ENCODE measurements at regions not wholly inside any gene's neighbourhood (a gene's known extent, or its start where the extent isn't known, plus 50 kb on each side); places are given as distances from the start of the nearest gene placed in this dataset.

DNA sequence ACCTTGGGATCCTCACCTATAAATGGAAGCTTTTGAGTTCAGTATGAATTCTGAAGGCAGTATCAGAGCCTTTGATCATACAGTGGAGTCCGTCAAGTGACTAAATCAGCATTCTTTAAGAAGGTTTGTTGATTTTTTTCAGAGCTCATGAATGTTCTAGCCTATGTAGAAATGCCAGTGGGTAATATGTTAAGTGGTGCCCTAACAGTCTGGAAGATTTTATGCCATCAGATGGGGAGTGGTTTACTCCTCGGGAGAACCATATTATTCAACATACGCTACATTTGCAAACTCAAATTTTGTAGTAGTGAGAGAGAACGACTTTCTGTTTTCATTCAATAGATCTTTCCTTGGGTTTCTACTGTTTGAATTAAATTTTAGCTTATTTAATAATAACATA lies 225.0 kb upstream of the ACVR2A start:
- TF ChIP-seq, protein P1, sequence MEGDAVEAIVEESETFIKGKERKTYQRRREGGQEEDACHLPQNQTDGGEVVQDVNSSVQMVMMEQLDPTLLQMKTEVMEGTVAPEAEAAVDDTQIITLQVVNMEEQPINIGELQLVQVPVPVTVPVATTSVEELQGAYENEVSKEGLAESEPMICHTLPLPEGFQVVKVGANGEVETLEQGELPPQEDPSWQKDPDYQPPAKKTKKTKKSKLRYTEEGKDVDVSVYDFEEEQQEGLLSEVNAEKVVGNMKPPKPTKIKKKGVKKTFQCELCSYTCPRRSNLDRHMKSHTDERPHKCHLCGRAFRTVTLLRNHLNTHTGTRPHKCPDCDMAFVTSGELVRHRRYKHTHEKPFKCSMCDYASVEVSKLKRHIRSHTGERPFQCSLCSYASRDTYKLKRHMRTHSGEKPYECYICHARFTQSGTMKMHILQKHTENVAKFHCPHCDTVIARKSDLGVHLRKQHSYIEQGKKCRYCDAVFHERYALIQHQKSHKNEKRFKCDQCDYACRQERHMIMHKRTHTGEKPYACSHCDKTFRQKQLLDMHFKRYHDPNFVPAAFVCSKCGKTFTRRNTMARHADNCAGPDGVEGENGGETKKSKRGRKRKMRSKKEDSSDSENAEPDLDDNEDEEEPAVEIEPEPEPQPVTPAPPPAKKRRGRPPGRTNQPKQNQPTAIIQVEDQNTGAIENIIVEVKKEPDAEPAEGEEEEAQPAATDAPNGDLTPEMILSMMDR (IDR thresholded peaks at IDR 0.05; ENCODE audit: insufficient read depth, low read depth, low read length), result no peak
- no peak for TF ChIP-seq EZH2 (IDR thresholded peaks at IDR 0.05; ENCODE audit: insufficient read depth, low read length)

Data from astrocyte (in vitro differentiated cells and primary cell).